ENCODE measurements at regions not wholly inside any gene's neighbourhood (a gene's known extent, or its start where the extent isn't known, plus 50 kb on each side); places are given as distances from the start of the nearest gene placed in this dataset.

GRCh38 chr6:169967687-169968086 is 216.3 kb downstream of the ERMARD start:
- no peaks in the 10 kb centered on the region for H3K9me3 ChIP-seq (replicated peaks; ENCODE audit: control insufficient read depth, insufficient read depth, low read length)

More at GRCh38 chr6:169967687-169968086, 216.3 kb downstream of the ERMARD start:
- DNase-seq (ENCODE audit: low read depth, low spot score) (no peak), FAIRE-seq (no peak)
- no peaks in the 10 kb centered on the region for H3K79me2 ChIP-seq (ENCODE audit: control insufficient read depth, insufficient read depth, low read length)
- no peaks in the 10 kb centered on the region for H3K4me1 ChIP-seq (ENCODE audit: control insufficient read depth, extremely low read depth, insufficient read depth, low read length)
- no peak overlapping the region for H3K4me2 ChIP-seq (ENCODE audit: insufficient read depth, low read length)
- BruUV-seq (replicated peaks) = no TSS peak
- dilution Hi-C loops (cut with MboI; ENCODE audit: extremely low pct_ligation_motif_present, low sequenced_read_pairs) = no loop called here
- intact Hi-C loops (cut with micrococcal nuclease) = no loop called here
- POLR2A ChIA-PET = no interaction called here
- H3K4me3 ChIP-seq (replicated peaks in 1 of 3; ENCODE audit: insufficient read depth in 1 of 3, low read depth in 1 of 3, low read length in 3 of 3) = no peak overlapping the region
- H4K20me1 ChIP-seq (replicated peaks; ENCODE audit: control insufficient read depth, extremely low read depth, insufficient read depth, low read length) = no peaks in the 10 kb centered on the region
- CTCF ChIA-PET = interaction anchor here (9.4 kb wide), 1 partner anchor 136 kb away, joined by 70 read pairs; no protein-coding TSS in a partner anchor
- H3K9me1 ChIP-seq (replicated peaks; ENCODE audit: control insufficient read depth, extremely low read depth, insufficient read depth, low read length) = no peaks in the 10 kb centered on the region
- H2AFZ ChIP-seq (ENCODE audit: low read depth, low read length) = no peak overlapping the region
- no peaks in the 10 kb centered on the region for H3K36me3 ChIP-seq (ENCODE audit: control insufficient read depth in 2 of 2, extremely low read depth in 1 of 2, insufficient read depth in 2 of 2, low read length in 2 of 2)
- TF ChIP-seq EZH2 (IDR thresholded peaks at IDR 0.05; ENCODE audit: borderline replicate concordance, low read depth, low read length, severe bottlenecking) = no peak
- no peak for TF ChIP-seq FOS (IDR thresholded peaks at IDR 0.05; ENCODE audit: borderline replicate concordance, insufficient read depth, low read length)
- no peak for TF ChIP-seq JUN (IDR thresholded peaks at IDR 0.05; ENCODE audit: borderline replicate concordance, insufficient read depth, insufficient read length, low read depth)
- TF ChIP-seq CTCF (IDR thresholded peaks at IDR 0.05; ENCODE audit: extremely low read depth in 1 of 2, insufficient read depth in 1 of 2, low read depth in 1 of 2, low read length in 2 of 2) = no peak
- TF ChIP-seq MYC (IDR thresholded peaks at IDR 0.05; ENCODE audit: low read depth, low read length) = no peak
- H3K27ac ChIP-seq (ENCODE audit: insufficient read depth, low read depth, low read length) = no peak overlapping the region
- no peak overlapping the region for H3K9ac ChIP-seq (replicated peaks; ENCODE audit: extremely low read depth, insufficient read depth, low read length)
- H3K27me3 ChIP-seq (ENCODE audit: control insufficient read depth in 2 of 2, insufficient read depth in 2 of 2, low read length in 2 of 2) = no peaks in the 10 kb centered on the region
